Left renal pelvis (tissue), 4 donors: ENCODE measurements at regions not wholly inside any gene's neighbourhood (a gene's known extent, or its start where the extent isn't known, plus 50 kb on each side); places are given as distances from the start of the nearest gene placed in this dataset.

Experiments
- DNase-seq, 4 donors: peaks; one replicate each; pipeline ENCODE4 v3.0.0-alpha.2; 2013; ENCODE audit warnings: low read depth in 4 of 4, low spot score in 3 of 4

DNA sequence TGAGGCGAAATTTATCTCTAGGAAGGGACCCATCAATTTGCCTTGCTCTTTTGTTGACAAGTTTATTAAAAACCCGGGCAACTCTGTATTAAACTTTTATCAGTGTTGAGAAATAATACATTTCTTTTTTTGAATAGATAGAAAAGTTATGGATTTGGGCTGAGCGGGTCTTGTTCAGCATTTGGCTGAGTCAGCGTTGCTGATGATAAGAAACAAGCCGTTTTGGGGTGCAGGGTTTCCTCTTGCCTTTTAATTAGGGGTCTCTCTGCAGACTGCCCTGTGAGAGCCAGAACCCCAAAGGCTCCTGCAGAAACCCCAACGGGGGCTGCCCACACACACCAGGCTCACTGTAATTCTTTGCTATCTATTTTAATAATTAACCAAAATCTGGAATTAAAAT is 82.1 kb upstream of the SLCO4A1 start:
- no peak for DNase-seq

DNA sequence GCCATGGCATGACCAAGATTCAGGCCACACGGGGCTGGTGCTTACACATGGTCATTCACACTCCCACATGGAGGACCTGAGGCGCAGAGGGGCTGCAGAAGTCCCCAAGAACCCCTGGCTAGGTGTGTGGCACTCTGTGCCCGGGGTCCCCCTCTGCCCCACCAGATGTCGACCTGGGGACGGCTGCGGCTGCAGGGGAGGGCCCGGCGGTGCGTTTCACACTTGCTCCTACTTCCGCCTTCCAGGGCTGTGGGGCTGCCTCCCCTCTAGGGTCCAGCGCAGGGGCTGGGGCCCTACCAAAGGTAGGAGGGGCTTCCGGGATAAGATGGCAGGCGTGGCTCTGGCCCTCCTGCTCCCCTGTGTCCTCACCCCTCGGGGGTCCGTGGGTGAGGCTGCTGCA is 81.1 kb upstream of the SLCO4A1 start:
- no peak for DNase-seq

DNA sequence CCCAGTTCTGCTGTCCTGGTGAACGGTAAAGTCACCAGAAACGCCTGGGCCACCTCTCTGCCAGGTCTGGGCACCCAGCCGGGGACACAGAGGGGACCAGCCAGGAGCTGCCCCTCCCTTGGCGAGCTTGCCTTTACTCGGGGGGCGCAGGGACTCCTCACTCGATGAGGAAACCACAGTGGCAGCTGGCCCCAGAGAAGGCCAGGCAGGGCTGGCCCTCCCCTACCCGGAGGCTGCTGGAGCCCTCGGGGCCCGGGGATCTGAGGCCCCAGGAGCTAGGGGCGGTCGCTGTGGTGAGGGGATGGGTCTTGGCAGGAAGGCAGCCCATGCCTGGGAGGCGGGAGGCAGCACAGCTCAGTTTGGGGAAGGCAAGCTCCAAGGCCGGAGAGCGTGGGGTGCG is 80.4 kb upstream of the SLCO4A1 start:
- DNase-seq, result no peak

DNA sequence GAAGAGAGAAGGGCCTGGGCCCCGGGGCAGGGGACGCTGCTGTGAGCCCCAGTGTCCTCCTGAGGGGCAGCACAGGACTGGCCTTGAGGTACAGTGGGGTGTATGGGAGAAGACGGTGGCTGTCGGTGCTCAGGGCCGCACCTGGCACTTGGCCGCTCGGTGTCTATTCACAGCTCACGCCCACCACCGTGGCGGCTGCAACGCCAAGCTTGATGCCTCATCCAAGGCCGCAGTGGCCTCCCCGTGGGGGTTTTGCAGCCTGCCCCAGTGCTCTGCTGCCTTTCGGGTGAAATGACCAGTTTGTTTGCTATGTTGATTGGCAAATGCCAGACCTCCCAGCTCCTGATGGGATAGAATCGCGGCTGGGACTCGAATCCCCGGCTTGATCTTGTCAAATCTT is 79.5 kb upstream of the SLCO4A1 start:
- no peak for DNase-seq

DNA sequence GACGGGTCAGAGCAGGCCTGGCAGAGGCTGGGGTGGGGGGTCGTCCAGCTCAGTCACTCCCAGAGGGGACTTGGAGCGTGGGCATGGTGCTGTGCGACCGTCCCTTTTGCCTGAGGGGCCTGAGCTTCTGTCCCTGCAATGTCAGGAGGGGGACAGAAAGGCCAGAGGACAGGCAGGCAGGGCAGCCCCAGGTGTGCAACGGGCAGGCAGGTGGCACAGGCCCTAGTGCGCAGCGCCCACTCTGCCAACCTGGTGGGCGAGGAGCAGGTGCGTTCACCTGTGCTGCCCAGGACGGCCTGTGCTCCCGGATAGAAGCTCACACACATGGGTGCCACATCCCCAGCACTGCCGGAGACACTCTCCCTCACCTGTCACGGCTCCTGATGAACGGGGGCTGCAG is 78.7 kb upstream of the SLCO4A1 start:
- no peak for DNase-seq

DNA sequence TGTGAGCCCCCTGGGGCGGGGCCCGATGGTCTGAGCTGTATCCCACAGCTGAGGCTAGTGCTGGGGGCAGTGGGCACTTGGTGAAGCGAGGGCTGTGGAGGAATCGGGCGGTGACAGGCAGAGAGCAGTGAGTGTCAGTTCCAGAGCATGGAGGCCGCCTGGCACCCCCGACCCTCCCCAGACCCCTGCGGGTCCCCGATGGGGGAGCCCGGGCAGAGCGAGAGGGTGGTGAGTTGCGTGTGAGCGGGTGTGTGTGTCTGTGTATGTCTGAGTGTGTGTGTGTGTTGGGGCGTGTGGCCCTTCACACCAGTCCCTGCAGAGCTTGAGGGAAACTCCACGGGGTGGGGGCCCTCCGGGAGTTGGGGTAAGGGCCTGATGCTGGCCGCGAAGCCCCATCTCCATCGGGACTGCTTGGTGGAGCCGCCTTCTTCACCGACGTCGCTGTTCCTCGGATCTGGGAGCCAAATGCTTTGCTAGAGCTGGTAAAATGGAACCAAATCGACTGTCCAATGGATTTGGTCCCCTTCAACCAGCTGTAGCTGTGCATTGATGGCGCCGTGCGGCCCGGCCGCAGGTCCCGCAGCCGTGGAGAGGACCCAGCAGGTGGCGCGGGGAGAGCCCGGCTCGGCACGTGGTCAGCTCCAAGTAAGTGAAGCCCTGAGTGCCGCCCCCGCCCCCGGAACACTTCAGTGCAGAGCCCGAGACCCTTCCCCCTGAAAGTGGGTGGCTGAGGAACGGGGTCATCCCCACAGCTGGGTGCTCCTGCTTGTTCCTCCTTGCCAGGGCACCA is 77.7 kb upstream of the SLCO4A1 start:
- no peak for DNase-seq

DNA sequence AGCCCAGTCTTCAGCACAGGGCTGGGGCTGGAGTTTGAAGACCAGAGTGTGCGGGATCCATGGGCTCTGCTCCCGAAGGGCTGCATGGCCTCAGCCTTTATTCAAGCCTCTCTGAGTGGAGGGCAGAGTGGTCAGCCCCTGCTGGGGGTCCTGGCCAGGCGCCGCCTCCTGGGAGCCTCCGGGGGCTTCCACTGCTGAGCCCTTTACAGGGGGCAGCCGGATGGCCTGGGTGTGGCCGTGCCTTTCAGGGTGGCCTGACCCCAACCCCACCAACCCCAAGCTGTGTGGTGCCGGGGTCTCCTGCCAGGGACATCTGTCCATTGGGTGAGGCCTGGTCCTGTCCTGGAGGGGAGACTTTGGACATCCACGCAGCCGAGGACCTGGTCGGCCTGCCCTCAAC is 76.0 kb upstream of the SLCO4A1 start:
- DNase-seq, result no peak

DNA sequence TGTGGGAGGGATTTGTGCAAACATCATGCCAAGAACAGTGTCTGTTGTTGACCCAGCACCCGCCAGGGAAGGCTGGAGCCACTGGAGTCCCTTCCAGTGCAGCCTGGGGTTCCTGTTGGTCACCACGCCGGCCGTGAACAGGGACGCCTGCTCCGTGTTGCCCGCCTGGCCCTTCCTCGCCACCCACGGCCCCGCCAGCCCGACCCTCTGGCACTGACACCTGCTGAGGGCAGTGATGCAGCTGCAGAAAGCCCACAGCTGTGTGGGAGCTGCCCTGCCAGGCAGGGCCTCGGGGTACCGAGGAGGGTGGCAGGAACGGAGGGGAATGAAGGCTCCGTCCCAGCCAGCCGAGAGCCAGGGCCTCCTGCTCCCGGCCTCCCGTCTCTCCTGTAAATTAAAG is 75.5 kb upstream of the SLCO4A1 start:
- no peak for DNase-seq

DNA sequence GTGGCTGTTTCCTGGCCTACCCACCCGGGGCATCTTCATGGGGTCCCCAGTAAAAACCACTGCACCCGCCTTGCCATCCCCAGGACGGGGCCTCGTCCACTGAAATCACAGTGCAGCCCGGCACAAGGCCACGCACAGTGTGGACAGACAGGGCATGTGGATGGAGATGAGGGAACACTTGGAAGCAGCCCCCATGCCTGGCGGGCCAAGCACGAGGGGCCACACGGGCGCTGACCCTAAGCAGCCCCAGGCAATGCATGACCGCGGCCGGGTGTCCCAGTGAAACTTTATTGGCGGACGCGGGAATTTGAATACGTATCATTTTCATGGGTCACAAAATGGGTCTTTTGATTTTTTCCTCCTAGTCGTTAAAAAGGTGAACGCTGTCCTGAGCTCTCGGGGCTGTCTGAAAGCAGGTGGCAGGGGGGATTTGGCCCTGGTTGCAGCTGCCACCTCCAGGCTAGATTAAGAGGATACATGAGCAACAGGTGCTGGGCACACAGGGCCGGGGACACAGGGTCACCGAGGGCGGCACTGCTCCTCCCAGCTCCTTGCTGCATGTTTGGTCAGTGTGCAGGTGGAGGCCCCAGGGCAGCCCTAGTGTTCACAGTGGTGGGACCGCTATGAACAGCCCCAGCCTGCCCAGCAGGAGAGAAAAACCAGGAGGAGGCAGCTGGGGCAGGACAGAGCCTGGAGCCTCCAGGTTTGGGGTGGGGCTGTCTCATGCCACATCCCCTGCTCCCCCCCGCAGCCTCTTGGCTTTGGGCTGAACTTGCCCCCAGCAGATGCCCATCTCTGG is 74.9 kb upstream of the SLCO4A1 start:
- no peak for DNase-seq

DNA sequence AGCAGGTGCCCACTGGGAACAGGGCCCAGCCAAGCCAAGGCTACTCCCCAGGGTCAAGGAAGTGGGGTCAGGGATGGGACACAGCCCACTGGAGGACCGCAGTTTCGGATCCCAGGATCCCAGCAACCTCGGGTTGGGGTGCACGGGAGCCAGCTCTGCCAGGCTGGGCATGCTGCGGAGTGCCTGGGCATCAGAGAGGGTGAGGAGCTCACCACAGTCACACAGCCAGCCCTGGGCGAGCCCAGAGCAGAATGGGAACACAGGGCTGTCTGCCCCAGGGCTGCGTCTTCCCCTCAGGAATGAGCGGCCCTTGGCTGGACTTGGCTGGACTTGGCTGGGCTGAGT is 74.3 kb upstream of the SLCO4A1 start:
- DNase-seq, result no peak

DNA sequence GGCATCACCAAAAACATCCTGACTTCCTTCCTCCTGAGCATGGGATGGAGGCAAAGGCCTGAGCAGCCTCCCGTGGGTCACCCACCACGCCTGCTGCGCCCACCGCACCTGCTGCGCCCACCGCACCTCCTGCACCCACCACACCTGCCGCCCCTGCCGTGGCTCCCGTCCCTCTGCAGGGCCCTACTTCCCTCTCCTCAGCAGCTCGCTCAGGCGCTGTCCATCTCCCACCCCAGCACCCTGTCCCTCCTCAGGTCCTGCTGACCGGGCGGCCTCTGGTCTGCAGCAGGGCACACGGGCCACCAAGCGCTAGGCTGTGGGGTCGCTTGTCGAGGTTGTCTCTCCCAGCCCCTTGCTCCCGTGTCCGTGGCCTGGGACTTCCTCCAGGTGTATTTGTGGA is 72.7 kb upstream of the SLCO4A1 start:
- DNase-seq, result no peak

DNA sequence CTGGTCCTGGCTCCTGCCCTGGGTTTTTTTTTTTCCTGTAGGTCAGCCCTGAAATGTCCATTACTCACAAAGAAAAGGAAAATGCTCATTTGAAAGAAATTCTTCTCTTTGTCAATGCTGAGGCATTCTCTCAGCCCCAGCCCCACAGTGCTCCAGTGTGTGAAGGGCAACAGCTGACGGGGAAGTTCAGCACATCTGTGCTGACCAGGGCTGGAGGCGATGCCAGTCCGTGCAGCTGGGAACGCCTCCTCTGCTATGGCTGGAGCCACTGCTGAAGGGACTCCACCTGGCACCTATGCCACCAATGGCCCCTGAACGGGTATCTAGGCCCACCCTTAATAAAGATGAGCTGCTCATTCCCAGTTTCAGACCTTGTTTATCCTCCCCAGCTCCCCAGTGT is 71.9 kb upstream of the SLCO4A1 start:
- no peak for DNase-seq

DNA sequence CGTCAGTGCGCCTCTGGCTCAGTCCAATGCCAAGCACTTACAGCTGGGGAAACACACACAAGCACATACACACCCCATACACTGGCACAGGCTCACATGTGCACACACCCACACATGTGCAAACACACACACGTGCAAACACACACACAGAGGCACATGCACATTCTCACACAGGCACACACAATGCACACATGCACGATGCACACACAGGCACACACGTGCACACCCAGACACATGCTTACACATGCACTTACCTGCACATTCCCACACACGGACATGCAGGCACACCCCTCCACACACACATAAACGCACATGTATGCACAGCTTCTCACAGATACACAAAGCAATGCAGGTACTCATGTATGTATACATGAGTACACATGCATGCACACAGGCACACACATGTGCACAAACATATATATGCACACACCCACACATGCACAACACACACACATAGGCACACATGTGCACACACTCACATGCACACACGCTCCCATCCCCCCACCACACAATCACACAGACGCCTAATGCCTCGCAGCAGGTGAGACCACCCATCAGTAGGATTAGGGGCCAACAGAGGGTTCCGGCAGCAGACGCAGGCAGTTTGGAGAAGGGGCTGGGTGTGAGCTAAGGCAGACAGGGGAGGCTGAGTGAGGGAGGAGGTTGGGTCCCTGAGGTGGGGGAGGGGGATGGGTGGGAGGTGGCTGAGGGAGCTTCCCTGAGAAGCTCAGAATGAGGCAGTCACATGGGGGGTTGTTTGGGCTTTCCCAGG is 71.2 kb upstream of the SLCO4A1 start:
- DNase-seq, result no peak

DNA sequence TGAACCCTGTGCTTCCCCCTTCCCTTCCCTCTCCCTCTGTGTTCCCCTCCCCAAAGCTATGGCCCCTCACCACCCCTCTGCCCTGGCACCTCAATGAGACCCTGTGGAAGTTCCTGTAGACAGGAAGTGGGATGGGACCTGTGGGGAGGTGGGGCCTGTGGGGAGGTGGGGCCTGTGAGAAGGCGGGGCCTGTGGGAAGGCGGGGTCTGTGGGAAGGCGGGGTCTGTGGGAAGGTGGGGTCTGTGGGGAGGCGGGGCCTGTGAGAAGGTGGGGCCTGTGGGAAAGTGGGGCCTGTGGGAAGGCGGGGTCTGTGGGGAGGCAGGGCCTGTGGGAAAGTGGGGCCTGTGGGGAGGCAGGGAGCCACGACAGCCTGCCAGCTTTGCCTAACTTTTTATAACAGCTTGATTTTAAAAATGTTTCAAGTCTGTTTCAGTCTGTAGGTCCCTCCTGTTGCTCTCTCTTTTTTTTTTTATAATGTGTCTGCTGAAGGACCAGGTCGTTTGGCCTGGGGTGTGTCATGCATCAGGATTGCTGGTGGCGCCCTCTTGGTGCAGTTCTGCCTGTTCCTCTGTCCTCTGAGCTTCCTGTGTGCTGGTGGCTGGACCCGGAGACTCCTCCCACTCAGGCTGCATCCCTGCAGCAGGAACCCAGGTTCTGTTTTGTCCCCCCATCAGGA is 70.5 kb upstream of the SLCO4A1 start:
- DNase-seq, result no peak

DNA sequence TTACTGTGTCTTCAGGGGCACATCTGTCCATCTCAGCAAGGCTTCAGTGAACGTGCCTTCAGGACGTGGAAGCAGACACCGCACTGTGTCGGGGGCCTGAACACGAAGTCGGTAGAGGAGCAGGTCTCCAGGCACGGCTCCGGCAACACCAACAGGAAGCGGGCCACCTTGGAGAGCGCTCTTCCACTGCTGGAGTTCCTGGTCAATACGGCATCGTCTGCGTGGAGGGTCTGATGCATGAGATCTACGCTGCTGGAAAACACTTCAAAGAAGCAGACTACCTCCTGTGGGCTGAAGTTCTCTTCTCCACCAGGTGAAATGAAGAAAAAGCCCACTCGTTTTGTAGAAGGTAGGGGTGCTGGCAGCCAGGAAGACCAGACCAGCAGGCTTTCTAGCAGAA is 69.3 kb upstream of the SLCO4A1 start:
- DNase-seq, result no peak

DNA sequence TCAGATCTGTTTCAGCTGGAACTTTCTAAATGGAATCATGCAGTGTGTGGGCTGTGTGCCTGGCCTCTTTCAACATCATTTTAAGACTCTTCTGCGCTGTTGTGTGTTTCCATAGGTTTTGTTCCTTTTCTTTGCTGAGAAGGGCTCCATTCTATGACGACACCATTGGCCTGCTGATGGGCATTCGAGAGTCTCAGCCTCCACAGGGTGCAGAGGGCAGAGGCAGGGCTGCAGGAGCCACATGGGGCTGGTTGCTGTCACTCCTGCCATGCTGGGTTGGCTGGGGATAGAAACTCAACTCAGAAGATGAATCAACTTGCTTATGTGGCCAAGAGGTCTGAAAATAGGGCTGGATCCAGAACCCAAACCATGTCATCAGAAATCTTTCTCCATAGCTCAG is 68.5 kb upstream of the SLCO4A1 start:
- DNase-seq, result no peak

DNA sequence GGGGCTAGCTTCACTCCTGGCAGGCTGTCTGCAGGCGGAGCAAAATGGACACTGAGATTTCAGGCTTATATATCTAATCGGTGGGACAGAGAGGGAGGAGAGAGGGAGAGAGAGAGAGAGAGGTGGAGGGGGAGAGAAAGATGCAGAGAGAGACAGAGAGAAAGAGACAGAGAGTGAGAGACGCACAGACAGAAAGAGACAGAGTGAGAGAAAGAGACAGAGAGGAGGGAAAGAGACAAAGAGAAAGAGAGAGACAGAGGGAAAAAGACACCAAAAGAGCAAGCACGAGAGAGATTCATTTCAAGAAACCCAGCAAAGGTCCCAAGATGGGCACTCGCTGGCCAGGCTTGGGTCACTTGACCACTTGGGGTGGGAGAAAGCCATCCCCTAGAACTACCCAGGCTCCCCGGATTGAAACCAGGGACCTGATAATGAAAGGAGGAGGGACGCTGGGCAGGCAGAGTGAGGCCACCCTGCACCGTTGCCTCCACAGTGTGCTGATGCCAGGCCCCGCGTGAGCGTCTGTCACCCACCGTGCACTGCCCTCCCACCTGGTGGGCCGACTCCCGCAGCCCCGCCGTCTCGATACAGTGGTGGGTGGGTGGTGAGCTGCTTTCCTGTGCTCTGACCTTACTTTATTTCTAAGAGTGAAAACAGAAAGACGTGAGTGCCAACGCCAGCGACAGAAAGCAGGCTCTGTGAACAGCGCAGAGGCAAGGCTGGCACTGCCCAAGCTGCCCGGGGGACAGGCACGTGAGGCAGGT is 67.9 kb upstream of the SLCO4A1 start:
- no peak for DNase-seq

DNA sequence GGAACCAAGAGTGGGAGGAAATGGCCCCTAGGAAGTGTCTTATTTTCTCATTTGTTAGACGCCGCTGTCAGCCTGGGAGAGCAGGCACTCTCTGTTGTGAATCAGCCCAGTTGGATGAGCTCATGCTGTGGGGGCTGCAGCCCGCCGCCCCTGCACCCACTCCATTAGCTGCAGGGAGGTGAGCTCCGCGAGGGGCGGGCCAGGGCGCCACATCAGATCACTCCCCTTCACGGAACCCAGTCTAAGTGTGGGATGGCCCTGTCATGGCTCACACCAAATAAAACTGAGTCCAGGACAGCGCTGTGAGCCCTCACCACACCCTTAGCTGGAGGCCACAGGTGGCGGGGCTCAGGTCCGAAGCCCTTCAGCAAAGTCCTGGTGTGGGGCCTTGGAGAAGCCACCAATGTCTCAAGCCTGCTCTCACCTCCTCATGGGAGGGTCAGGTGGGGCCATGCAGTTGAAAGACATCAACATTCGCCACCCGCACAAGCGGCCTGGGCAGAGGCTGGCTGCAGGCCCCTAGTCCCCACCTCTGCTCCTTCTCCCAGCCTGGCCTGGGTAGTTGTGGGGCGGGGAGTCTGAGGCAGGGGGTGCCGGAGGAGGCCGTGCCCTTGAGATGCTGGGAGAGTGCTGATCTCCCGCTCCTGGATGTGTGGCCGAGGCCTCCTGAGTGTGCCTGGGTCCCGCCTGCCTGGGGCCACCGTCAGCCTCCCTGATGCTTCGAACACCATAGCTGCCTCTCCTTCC is 66.2 kb upstream of the SLCO4A1 start:
- no peak for DNase-seq

DNA sequence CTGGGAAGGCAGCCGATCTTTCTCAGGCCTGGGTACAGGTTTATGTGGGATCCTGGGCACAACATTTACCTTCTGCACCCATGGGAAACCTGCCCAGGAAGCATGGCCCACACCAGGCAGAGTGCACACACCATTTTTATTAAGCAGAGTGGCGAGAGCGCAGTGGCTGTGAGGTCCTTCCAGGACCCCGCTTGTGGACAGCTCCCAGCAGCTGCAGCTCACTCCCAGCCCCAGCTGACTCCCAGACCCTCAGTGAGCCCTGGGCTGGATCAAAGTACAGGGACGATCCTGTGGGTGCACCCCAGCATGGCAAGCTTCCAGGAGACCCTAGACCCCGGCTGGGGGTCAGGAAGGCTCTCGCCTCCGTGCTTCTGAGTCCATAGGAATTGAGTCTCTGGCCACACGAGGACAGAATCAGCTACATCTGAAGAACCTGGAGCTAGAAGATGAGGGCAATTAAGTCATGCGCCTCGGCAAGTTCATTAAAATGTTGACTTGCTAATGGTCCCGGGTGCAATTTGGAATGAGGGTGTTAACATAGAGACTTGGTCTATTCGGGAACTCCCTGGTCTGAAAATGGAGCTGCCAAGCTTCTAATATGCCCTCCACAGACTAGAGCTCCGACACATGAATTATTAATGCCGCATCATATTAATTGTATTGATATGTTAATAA is 65.4 kb upstream of the SLCO4A1 start:
- peak in 2 of 4 donors; percentile 29 to 45 for DNase-seq
